IMR-90 (cell line): ENCODE measurements at regions not wholly inside any gene's neighbourhood (a gene's known extent, or its start where the extent isn't known, plus 50 kb on each side); places are given as distances from the start of the nearest gene placed in this dataset.

Source experiments
- ATAC-seq: fragments of 200-7000 bp; cut with Tn5 transposase; 2 replicates; pipeline ENCODE4 v1.9.1; 2020; ENCODE audit warnings: low read depth, mild to moderate bottlenecking, moderate library complexity
- BruUV-seq: library from RNA; stranded (reverse); fragments of 400-500 nt; replicated peaks from 2 replicates; lab custom pipeline; 2021; lab: Mats Ljungman, UMichigan
- CTCF ChIA-PET: fragments of 300-600 bp; formaldehyde crosslinking; extraction: SDS; loops from one replicate; lab custom pipeline; 2021; ENCODE audit warnings: antibody characterized with exemption; lab: Yijun Ruan, JAX
- POLR2A ChIA-PET: fragments of 300-600 bp; sonication (Branson Sonifier 250); formaldehyde crosslinking; loops from one replicate; lab custom pipeline; 2022; ENCODE audit warnings: antibody characterized with exemption; ENCODE audit not compliant: unreplicated experiment; lab: Charles Lee
- DNase-seq: peaks from one replicate; pipeline ENCODE4 v3.0.0; 2013
- H2AFZ ChIP-seq: replicated peaks from 2 replicates; pipeline ENCODE3; 2013; ENCODE audit warnings: low read length, mild to moderate bottlenecking; ENCODE audit not compliant: poor library complexity
- H2AK5ac ChIP-seq: 2 replicates; pipeline ENCODE4 v1.6.1; 2013; ENCODE audit warnings: low read depth, low read length, inconsistent platforms
- H2AK9ac ChIP-seq: replicated peaks from 2 replicates; pipeline ENCODE3; 2013; ENCODE audit warnings: mild to moderate bottlenecking, low read depth, low read length, moderate library complexity; ENCODE audit not compliant: poor library complexity
- H2BK120ac ChIP-seq: 2 replicates; pipeline ENCODE4 v1.6.1; 2013; ENCODE audit warnings: low read depth, low read length, inconsistent platforms
- H2BK15ac ChIP-seq: 3 replicates; pipeline ENCODE4 v1.6.1; 2013; ENCODE audit warnings: low read depth, low read length, inconsistent platforms
- H2BK20ac ChIP-seq: 2 replicates; pipeline ENCODE4 v1.6.1; 2013; ENCODE audit warnings: low read depth, mild to moderate bottlenecking, inconsistent platforms, low read length, moderate library complexity
- H2BK5ac ChIP-seq: 2 replicates; pipeline ENCODE4 v1.6.1; 2013; ENCODE audit warnings: mild to moderate bottlenecking, low read depth, low read length, inconsistent platforms; ENCODE audit not compliant: poor library complexity, severe bottlenecking
- H3K14ac ChIP-seq: replicated peaks from 2 replicates; pipeline ENCODE4 v1.6.1; 2013; ENCODE audit warnings: low read depth, low read length, inconsistent platforms
- H3K18ac ChIP-seq: 2 replicates; pipeline ENCODE4 v1.6.1; 2013; ENCODE audit warnings: low read depth, low read length, control low read depth
- H3K23ac ChIP-seq: 2 replicates; pipeline ENCODE4 v1.6.1; 2013; ENCODE audit warnings: low read depth, low read length, inconsistent platforms
- H3K27ac ChIP-seq: 2 replicates; pipeline ENCODE4 v1.5.1; 2013; ENCODE audit warnings: mild to moderate bottlenecking, control low read depth, low read length; ENCODE audit not compliant: insufficient read depth
- H3K27me3 ChIP-seq: 2 replicates; pipeline ENCODE4 v1.6.1; 2013; ENCODE audit warnings: low read length; ENCODE audit not compliant: control insufficient read depth, insufficient read depth
- H3K36me3 ChIP-seq: 2 replicates; pipeline ENCODE4 v1.6.1; 2013; ENCODE audit warnings: low read length, mixed read lengths; ENCODE audit not compliant: control insufficient read depth, insufficient read depth
- H3K4ac ChIP-seq: 2 replicates; pipeline ENCODE4 v1.6.1; 2013; ENCODE audit warnings: low read depth, low read length, inconsistent platforms
- H3K4me1 ChIP-seq: 2 replicates; pipeline ENCODE4 v1.6.1; 2013; ENCODE audit warnings: low read length, mixed read lengths; ENCODE audit not compliant: control insufficient read depth, insufficient read depth
- H3K4me2 ChIP-seq: 2 replicates; pipeline ENCODE4 v1.6.1; 2013; ENCODE audit warnings: low read depth, mild to moderate bottlenecking, control low read depth, low read length, moderate library complexity
- H3K4me3 ChIP-seq: 2 replicates; pipeline ENCODE4 v1.5.1; 2013; ENCODE audit warnings: low read depth, mild to moderate bottlenecking, control low read depth, low read length, moderate library complexity; ENCODE audit not compliant: insufficient read depth
- H3K56ac ChIP-seq: 2 replicates; pipeline ENCODE4 v1.6.1; 2013; ENCODE audit warnings: low read length, inconsistent platforms; ENCODE audit not compliant: insufficient read depth; ENCODE audit errors: extremely low read depth
- H3K79me1 ChIP-seq, 2 experiments: 2 replicates each; pipeline ENCODE4 v1.6.1; 2013; ENCODE audit warnings: low read length in 2 of 2, inconsistent platforms in 1 of 2, low read depth in 1 of 2
- H3K9ac ChIP-seq: 2 replicates; pipeline ENCODE4 v1.6.1; 2013; ENCODE audit warnings: low read depth, low read length, control low read depth
- H3K9me1 ChIP-seq: 2 replicates; pipeline ENCODE4 v1.6.1; 2013; ENCODE audit warnings: low read length, inconsistent platforms; ENCODE audit not compliant: insufficient read depth
- H3K9me3 ChIP-seq: 2 replicates; pipeline ENCODE4 v1.6.1; 2013; ENCODE audit warnings: low read length; ENCODE audit not compliant: control insufficient read depth, insufficient read depth
- H4K20me1 ChIP-seq: 2 replicates; pipeline ENCODE4 v1.6.1; 2013; ENCODE audit warnings: low read length, inconsistent platforms; ENCODE audit not compliant: insufficient read depth
- H4K5ac ChIP-seq: 2 replicates; pipeline ENCODE4 v1.6.1; 2013; ENCODE audit warnings: mild to moderate bottlenecking, low read depth, low read length, control low read depth
- H4K8ac ChIP-seq, 2 experiments: 2 replicates each; pipeline ENCODE4 v1.6.1; 2013; ENCODE audit warnings: low read depth in 2 of 2, low read length in 2 of 2, control low read depth in 1 of 2, inconsistent platforms in 1 of 2
- H4K91ac ChIP-seq: 2 replicates; pipeline ENCODE4 v1.6.1; 2013; ENCODE audit warnings: low read depth, low read length, inconsistent platforms; ENCODE audit not compliant: insufficient read depth
- BHLHE40 ChIP-seq: fragments of 150-350 bp; IDR thresholded peaks from 2 replicates; pipeline ENCODE4 v1.6.1; 2016; ENCODE audit warnings: mild to moderate bottlenecking, low read depth, low read length
- CHD1 ChIP-seq: IDR thresholded peaks from 2 replicates; pipeline ENCODE4 v1.6.1; 2012; ENCODE audit warnings: low read depth, low read length, improper control_type of control experiment
- CTCF ChIP-seq: conservative IDR thresholded peaks from 2 replicates; pipeline ENCODE4 v1.5.1; 2012; ENCODE audit warnings: mild to moderate bottlenecking, low read depth, low read length, improper control_type of control experiment
- ELK1 ChIP-seq: fragments of 150-350 bp; IDR thresholded peaks from 2 replicates; pipeline ENCODE4 v1.6.1; 2016; ENCODE audit warnings: low read depth, mild to moderate bottlenecking, low read length, moderate library complexity, borderline replicate concordance
- FOS ChIP-seq: fragments of 150-350 bp; IDR thresholded peaks from 2 replicates; pipeline ENCODE4 v1.6.1; 2016; ENCODE audit warnings: low read depth, low read length
- MAFK ChIP-seq: IDR thresholded peaks from 2 replicates; pipeline ENCODE4 v1.6.1; 2012; ENCODE audit warnings: low read depth, low read length, improper control_type of control experiment
- MAZ ChIP-seq: IDR thresholded peaks from 2 replicates; pipeline ENCODE4 v1.6.1; 2012; ENCODE audit warnings: low read depth, mild to moderate bottlenecking, low read length, improper control_type of control experiment, moderate library complexity, borderline replicate concordance
- MXI1 ChIP-seq: IDR thresholded peaks from 2 replicates; pipeline ENCODE4 v1.6.1; 2012; ENCODE audit warnings: low read depth, mild to moderate bottlenecking, low read length, moderate library complexity, borderline replicate concordance
- POLR2A ChIP-seq: IDR thresholded peaks from 2 replicates; pipeline ENCODE4 v1.6.1; 2012; ENCODE audit warnings: mild to moderate bottlenecking, low read depth, low read length
- RAD21 ChIP-seq: IDR thresholded peaks from 2 replicates; pipeline ENCODE4 v1.6.1; 2012; ENCODE audit warnings: low read length, improper control_type of control experiment
- RCOR1 ChIP-seq: IDR thresholded peaks from 2 replicates; pipeline ENCODE4 v1.6.1; 2012; ENCODE audit warnings: mild to moderate bottlenecking, low read length, improper control_type of control experiment; ENCODE audit not compliant: insufficient replicate concordance
- RFX5 ChIP-seq: IDR thresholded peaks from 2 replicates; pipeline ENCODE4 v1.8.0; 2012; ENCODE audit warnings: low read depth, mild to moderate bottlenecking, low read length, moderate library complexity
- SMC3 ChIP-seq: fragments of 150-350 bp; IDR thresholded peaks from 2 replicates; pipeline ENCODE4 v1.6.1; 2016; ENCODE audit warnings: low read depth, mild to moderate bottlenecking, antibody characterized with exemption, low read length, moderate library complexity
- USF2 ChIP-seq: fragments of 150-350 bp; IDR thresholded peaks from 2 replicates; pipeline ENCODE4 v1.6.1; 2017; ENCODE audit warnings: mild to moderate bottlenecking, antibody characterized with exemption, low read length, low read depth
- WGBS, 2 experiments: methylation state at CpG; one replicate each; pipeline versions ENCODE4 v1.1.5 to v1.1.7; 2013; ENCODE audit warnings: missing lambda C conversion rate in 2 of 2; ENCODE audit not compliant: insufficient read length in 1 of 2; ENCODE audit errors: extremely low coverage in 2 of 2; 5-methylcytosine and 5-hydroxymethylcytosine counted together
- dilution Hi-C: fragments of 300-500 bp; cut with HindIII; formaldehyde crosslinking; loops from one replicate; pipeline ENCODE4 v1.14.3; 2018; ENCODE audit warnings: low sequenced_read_pairs; ENCODE audit not compliant: unreplicated experiment
- in situ Hi-C: fragments of 300-500 bp; cut with MboI; formaldehyde crosslinking; loops from 3 replicates; pipeline ENCODE4 v1.14.3; 2019; ENCODE audit warnings: low sequenced_read_pairs, inconsistent platforms, mixed read lengths
- intact Hi-C: fragments of 100-400 bp; cut with micrococcal nuclease; formaldehyde crosslinking; loops from 2 replicates; pipeline ENCODE4 v1.10.0; 2022

GRCh38 chr2:139411236-139411635 lies 631.0 kb upstream of the NXPH2 start:
- Histone ChIP-seq H3K4ac (no peak overlapping the region), H2BK120ac (no peak overlapping the region), H3K23ac (no peak overlapping the region), H2AK9ac (no peak overlapping the region), H3K4me1 (no peaks in the 10 kb centered on the region), H3K36me3 (no peaks in the 10 kb centered on the region), H3K18ac (no peak overlapping the region), H2BK15ac (no peak overlapping the region), H2BK20ac (no peak overlapping the region), H3K27me3 (no peaks in the 10 kb centered on the region), H2BK5ac (no peak overlapping the region), H4K5ac (no peak overlapping the region), H4K20me1 (no peaks in the 10 kb centered on the region), H4K91ac (no peak overlapping the region), H3K4me3 (no peak overlapping the region), H3K9ac (no peak overlapping the region), H3K4me2 (no peak overlapping the region), H3K9me3 (peaks cover 5% of the 10 kb centered on the region; the same call in 1 of the 2 replicates), H3K27ac (no peak overlapping the region), H3K14ac (no peak overlapping the region), H3K9me1 (no peaks in the 10 kb centered on the region), H3K79me1 (no peaks in the 10 kb centered on the region), H2AFZ (no peak overlapping the region), H2AK5ac (no peak overlapping the region), H4K8ac (no peak overlapping the region), H3K56ac (no peak overlapping the region)
- intact Hi-C loops = no loop called here
- dilution Hi-C loops = no loop called here
- CTCF ChIA-PET = no interaction called here
- BruUV-seq = no TSS peak
- no CpG with 5 or more reads among the region's 8 CpGs for whole genome bisulfite sequencing, 2 experiments
- ATAC-seq (no peak), DNase-seq (no peak)
- in situ Hi-C loops = no loop called here
- POLR2A ChIA-PET = no interaction called here
- TF ChIP-seq MAZ (no peak), MXI1 (no peak), USF2 (no peak), RCOR1 (no peak), BHLHE40 (no peak), RFX5 (no peak), CTCF (no peak), SMC3 (no peak), FOS (no peak), MAFK (no peak), RAD21 (no peak), CHD1 (no peak), ELK1 (no peak), POLR2A (no peak)
